HG03460 (cell line): ENCODE measurements at regions not wholly inside any gene's neighbourhood (a gene's known extent, or its start where the extent isn't known, plus 50 kb on each side); places are given as distances from the start of the nearest gene placed in this dataset.

ENCODE experiments used
- ATAC-seq: cut with Tn5 transposase; IDR thresholded peaks from one replicate; pipeline ENCODE4 v1.9.1; 2021; ENCODE audit not compliant: unreplicated experiment

GRCh38 chr9:115643948-115644727 lies 509.5 kb upstream of the PAPPA start:
- no peak for ATAC-seq

GRCh38 chr9:115649991-115650472 lies 503.6 kb upstream of the PAPPA start:
- ATAC-seq, result no peak

- no peak for ATAC-seq
Measured at GRCh38 chr9:115650768-115651167, 502.8 kb upstream of the PAPPA start.

GRCh38 chr9:115651461-115651860 lies 502.1 kb upstream of the PAPPA start:
- ATAC-seq, result no peak

- no peak for ATAC-seq
Measured at GRCh38 chr9:115653171-115653606, 500.4 kb upstream of the PAPPA start.

- no peak for ATAC-seq
Measured at GRCh38 chr9:115657695-115658094, 495.9 kb upstream of the PAPPA start.

- no peak for ATAC-seq
Measured at GRCh38 chr9:115665519-115665918, 488.1 kb upstream of the PAPPA start.

- no peak for ATAC-seq
Measured at GRCh38 chr9:115668521-115668920, 485.1 kb upstream of the PAPPA start.

- no peak for ATAC-seq
Measured at GRCh38 chr9:115671236-115671962, 482.2 kb upstream of the PAPPA start.

- ATAC-seq, result no peak
Measured at GRCh38 chr9:115671963-115672305, 481.7 kb upstream of the PAPPA start.

- ATAC-seq, result no peak
Measured at GRCh38 chr9:115672477-115673316, 480.9 kb upstream of the PAPPA start.

GRCh38 chr9:115673599-115673998 lies 480.0 kb upstream of the PAPPA start:
- ATAC-seq, result no peak

GRCh38 chr9:115674091-115674490 lies 479.5 kb upstream of the PAPPA start:
- ATAC-seq, result no peak

GRCh38 chr9:115675834-115676233 lies 477.8 kb upstream of the PAPPA start:
- no peak for ATAC-seq

GRCh38 chr9:115680231-115680630 lies 473.4 kb upstream of the PAPPA start:
- ATAC-seq, result no peak

- no peak for ATAC-seq
Measured at GRCh38 chr9:115681585-115681984, 472.0 kb upstream of the PAPPA start.

- ATAC-seq, result no peak
Measured at GRCh38 chr9:115686069-115686468, 467.5 kb upstream of the PAPPA start.

GRCh38 chr9:115687356-115687755 lies 466.2 kb upstream of the PAPPA start:
- no peak for ATAC-seq

- no peak for ATAC-seq
Measured at GRCh38 chr9:115689331-115689730, 464.3 kb upstream of the PAPPA start.

- ATAC-seq, result no peak
Measured at GRCh38 chr9:115690786-115691496, 462.6 kb upstream of the PAPPA start.

- no peak for ATAC-seq
Measured at GRCh38 chr9:115691693-115692092, 461.9 kb upstream of the PAPPA start.
